Left lung (tissue), 4 donors: ENCODE measurements at regions not wholly inside any gene's neighbourhood (a gene's known extent, or its start where the extent isn't known, plus 50 kb on each side); places are given as distances from the start of the nearest gene placed in this dataset.

Experiments used
- ATAC-seq: fragments of 200-7000 bp; cut with Tn5 transposase; one replicate; pipeline ENCODE4 v1.9.1; 2020; ENCODE audit warnings: moderate library complexity
- DNase-seq, 4 donors: peaks; one replicate each; pipeline ENCODE4 v3.0.0-alpha.2; 2013 to 2020
- H3K27ac ChIP-seq, 2 donors: fragments of 200-600 bp; sonication (generic) in 1 of 2; one replicate each; pipeline versions ENCODE4 v1.5.0 to v1.8.0; 2020 to 2021
- H3K27me3 ChIP-seq, 2 donors: fragments of 200-600 bp; sonication (generic) in 1 of 2; one replicate each; pipeline versions ENCODE4 v1.5.0 to v1.8.0; 2020 to 2021
- H3K36me3 ChIP-seq, 2 donors: fragments of 200-600 bp; sonication (generic) in 1 of 2; one replicate each; pipeline versions ENCODE4 v1.5.0 to v1.8.0; 2020 to 2021
- H3K4me1 ChIP-seq, 2 donors: fragments of 200-600 bp; one replicate each; pipeline ENCODE4 v1.8.0; 2021
- H3K4me3 ChIP-seq, 2 donors: fragments of 200-600 bp; sonication (generic) in 1 of 2; one replicate each; pipeline versions ENCODE4 v1.5.0 to v1.8.0; 2020 to 2021; ENCODE audit warnings: mild to moderate bottlenecking in 1 of 2
- H3K9me3 ChIP-seq, 2 donors: fragments of 200-600 bp; sonication (generic) in 1 of 2; one replicate each; pipeline versions ENCODE4 v1.5.0 to v1.8.0; 2020 to 2021
- CTCF ChIP-seq, 2 donors: fragments of 200-600 bp; sonication (generic) in 1 of 2; IDR thresholded peaks; one replicate each; pipeline versions ENCODE4 v1.5.0 to v1.8.0; 2021; ENCODE audit warnings: antibody characterized with exemption in 2 of 2
- intact Hi-C, 2 donors: fragments of 100-400 bp; cut with DNase I; formaldehyde crosslinking; loops; one replicate each; pipeline versions ENCODE4 v1.11.2 to v1.14.2; 2022
- donor health status: DM: no; HTN: yes; CAD: no.
- donor health status: DM: no; HTN: no; CAD: no.

GRCh38 chr2:62296034-62296831 lies 100.3 kb downstream of the B3GNT2 start:
- Histone ChIP-seq H3K27me3 (no peaks in the 10 kb centered on the region), H3K4me1 (peaks cover 5 to 28% of the 10 kb centered on the region in 2 donors), H3K4me3 (no peak overlapping the region), H3K27ac (no peak overlapping the region), H3K36me3 (no peaks in the 10 kb centered on the region), H3K9me3 (no peaks in the 10 kb centered on the region)
- no peak for TF ChIP-seq CTCF (IDR thresholded peaks at IDR 0.05)
- ATAC-seq = no peak
- intact Hi-C loops = no loop called here
- no peak for DNase-seq

- DNase-seq (peak in 3 of 4 donors; percentile 58 to 89 (median 85)), ATAC-seq (peak; percentile 91)
- Histone ChIP-seq H3K27ac (peak overlapping the region; percentile 53 to 60), H3K9me3 (no peaks in the 10 kb centered on the region), H3K27me3 (no peaks in the 10 kb centered on the region), H3K4me1 (peaks cover 5 to 28% of the 10 kb centered on the region in 2 donors), H3K36me3 (no peaks in the 10 kb centered on the region), H3K4me3 (no peak overlapping the region)
- TF ChIP-seq CTCF (IDR thresholded peaks at IDR 0.05) = no peak
- intact Hi-C loops = no loop called here
These were observed 97.8 kb downstream of the B3GNT2 start for GRCh38 chr2:62293490-62294271.

GRCh38 chr2:62293151-62293489 lies 97.2 kb downstream of the B3GNT2 start:
- peaks cover 9 to 34% of the 10 kb centered on the region in 2 donors for H3K4me1 ChIP-seq
- intact Hi-C loops = no loop called here
- peak overlapping the region; percentile 53 to 60 for H3K27ac ChIP-seq
- H3K9me3 ChIP-seq = no peaks in the 10 kb centered on the region
- H3K4me3 ChIP-seq = no peak overlapping the region
- no peaks in the 10 kb centered on the region for H3K36me3 ChIP-seq
- DNase-seq = no peak
- no peak for TF ChIP-seq CTCF (IDR thresholded peaks at IDR 0.05)
- ATAC-seq = no peak
- no peaks in the 10 kb centered on the region for H3K27me3 ChIP-seq

GRCh38 chr2:62292190-62292589 lies 96.3 kb downstream of the B3GNT2 start:
- peak overlapping the region in 1 of 2 donors; percentile 33 for H3K27ac ChIP-seq
- no peaks in the 10 kb centered on the region for H3K36me3 ChIP-seq
- no peak overlapping the region for H3K4me3 ChIP-seq
- H3K4me1 ChIP-seq = peaks cover 12 to 43% of the 10 kb centered on the region in 2 donors
- H3K27me3 ChIP-seq = no peaks in the 10 kb centered on the region
- H3K9me3 ChIP-seq = no peaks in the 10 kb centered on the region
- DNase-seq (peak in 3 of 4 donors; percentile 38 to 75 (median 47)), ATAC-seq (peak; percentile 43)
- TF ChIP-seq CTCF (IDR thresholded peaks at IDR 0.05) = no peak
- intact Hi-C loops = no loop called here

- H3K9me3 ChIP-seq = no peaks in the 10 kb centered on the region
- ATAC-seq (no peak), DNase-seq (no peak)
- no peak overlapping the region for H3K4me3 ChIP-seq
- intact Hi-C loops = no loop called here
- no peak overlapping the region for H3K27ac ChIP-seq
- no peaks in the 10 kb centered on the region for H3K27me3 ChIP-seq
- no peak for TF ChIP-seq CTCF (IDR thresholded peaks at IDR 0.05)
- no peaks in the 10 kb centered on the region for H3K36me3 ChIP-seq
- H3K4me1 ChIP-seq = peaks cover 12 to 43% of the 10 kb centered on the region in 2 donors
These were observed 95.7 kb downstream of the B3GNT2 start for GRCh38 chr2:62291517-62292137.
